ENCODE measurements at regions not wholly inside any gene's neighbourhood (a gene's known extent, or its start where the extent isn't known, plus 50 kb on each side); places are given as distances from the start of the nearest gene placed in this dataset.

- no peak for TF ChIP-seq BHLHE40 (IDR thresholded peaks at IDR 0.05; ENCODE audit: borderline replicate concordance)
- TF ChIP-seq SP1 (IDR thresholded peaks at IDR 0.05): no peak
- TF ChIP-seq HDGF (IDR thresholded peaks at IDR 0.05; ENCODE audit: borderline replicate concordance): no peak
- no peak for TF ChIP-seq ARNT (IDR thresholded peaks at IDR 0.05)
- no peak for TF ChIP-seq FOXM1 (IDR thresholded peaks at IDR 0.05; ENCODE audit: borderline replicate concordance)
- TF ChIP-seq SUZ12 (IDR thresholded peaks at IDR 0.05): no peak
Measured at GRCh38 chr10:37478381-37478780, 353.0 kb downstream of the ANKRD30A start.
